SK-N-SH (cell line): ENCODE measurements at regions not wholly inside any gene's neighbourhood (a gene's known extent, or its start where the extent isn't known, plus 50 kb on each side); places are given as distances from the start of the nearest gene placed in this dataset.

ENCODE experiments used
- CTCF ChIA-PET: fragments of 300-600, 350-600 bp; formaldehyde crosslinking; extraction: SDS; loops from one replicate; lab custom pipeline; 2021; lab: Yijun Ruan, JAX
- POLR2A ChIA-PET: fragments of 350-600 bp; sonication (Branson Sonifier 250); formaldehyde crosslinking; extraction: SDS; loops from one replicate; lab custom pipeline; 2020; ENCODE audit warnings: antibody characterized with exemption, inconsistent platforms; lab: Yijun Ruan, JAX
- DNase-seq: peaks from one replicate; pipeline ENCODE4 v3.0.0; 2012
- H2AFZ ChIP-seq: fragments of 200-600 bp; sonication (generic); 2 replicates; pipeline ENCODE4 v1.8.1; 2016; ENCODE audit warnings: antibody characterized with exemption, mild to moderate bottlenecking, low read depth
- H3F3A ChIP-seq: fragments of 200-600 bp; sonication (generic); replicated peaks from 2 replicates; pipeline ENCODE3; 2016; ENCODE audit warnings: antibody characterized with exemption, mild to moderate bottlenecking; ENCODE audit not compliant: insufficient read depth
- H3K27ac ChIP-seq, 2 experiments: fragments of 200-500 bp in 1 of 2; fragments of 200-600 bp in 1 of 2; sonication (Bioruptor generic) in 1 of 2; sonication (generic), shearing (Covaris generic) in 1 of 2; 2 replicates each; pipeline versions ENCODE4 v1.5.1 to v1.6.1; 2014 to 2016; ENCODE audit warnings: low read depth in 2 of 2, inconsistent platforms in 1 of 2, low read length in 1 of 2, mild to moderate bottlenecking in 1 of 2, mixed read lengths in 1 of 2
- H3K27me3 ChIP-seq: fragments of 200-600 bp; sonication (generic), shearing (Covaris generic); 2 replicates; pipeline ENCODE4 v1.6.1; 2016; ENCODE audit warnings: mixed run types; ENCODE audit not compliant: insufficient read depth
- H3K36me3 ChIP-seq, 2 experiments: fragments of 200-500 bp in 1 of 2; fragments of 200-600 bp in 1 of 2; sonication (Bioruptor generic) in 1 of 2; sonication (generic) in 1 of 2; replicated peaks in 1 of 2; 2 replicates each; pipeline versions ENCODE3 to v1.5.1; 2014 to 2016; ENCODE audit warnings: low read length in 1 of 2, mild to moderate bottlenecking in 1 of 2; ENCODE audit not compliant: insufficient read depth in 2 of 2, control insufficient read depth in 1 of 2
- H3K4me1 ChIP-seq, 2 experiments: fragments of 200-500 bp in 1 of 2; fragments of 200-600 bp in 1 of 2; sonication (Bioruptor generic) in 1 of 2; sonication (generic), shearing (Covaris generic) in 1 of 2; 2 replicates each; pipeline versions ENCODE4 v1.5.1 to v1.6.1; 2014 to 2016; ENCODE audit warnings: low read depth in 1 of 2, low read length in 1 of 2, mixed run types in 1 of 2; ENCODE audit not compliant: insufficient read depth in 2 of 2, control insufficient read depth in 1 of 2
- H3K4me2 ChIP-seq: fragments of 200-600 bp; sonication (generic), shearing (Covaris generic); 2 replicates; pipeline ENCODE4 v1.6.1; 2017; ENCODE audit warnings: mixed run types
- H3K4me3 ChIP-seq, 2 experiments: fragments of 200-500 bp in 1 of 2; fragments of 200-600 bp in 1 of 2; sonication (Bioruptor generic) in 1 of 2; sonication (generic), shearing (Covaris generic) in 1 of 2; 2 replicates each; pipeline versions ENCODE4 v1.5.1 to v1.8.1; 2014 to 2016; ENCODE audit warnings: low read depth in 2 of 2, inconsistent platforms in 1 of 2, low read length in 1 of 2, mild to moderate bottlenecking in 1 of 2, mixed read lengths in 1 of 2, moderate library complexity in 1 of 2
- H3K79me2 ChIP-seq: fragments of 200-600 bp; sonication (generic); 2 replicates; pipeline ENCODE4 v1.8.1; 2017; ENCODE audit warnings: mild to moderate bottlenecking; ENCODE audit not compliant: insufficient read depth
- H3K9ac ChIP-seq: fragments of 200-600 bp; sonication (generic); 2 replicates; pipeline ENCODE4 v1.6.1; 2017; ENCODE audit warnings: mixed run types
- H3K9me2 ChIP-seq: fragments of 200-600 bp; sonication (generic); 2 replicates; pipeline ENCODE4 v1.6.1; 2017; ENCODE audit warnings: mixed run types
- H3K9me3 ChIP-seq: fragments of 200-600 bp; sonication (generic); 2 replicates; pipeline ENCODE4 v1.6.1; 2017; ENCODE audit warnings: mixed run types, mild to moderate bottlenecking, moderate library complexity
- H4K20me1 ChIP-seq: fragments of 200-600 bp; sonication (generic); 2 replicates; pipeline ENCODE4 v1.6.1; 2017; ENCODE audit warnings: mild to moderate bottlenecking, mixed run types; ENCODE audit not compliant: insufficient read depth
- CHD2 ChIP-seq: fragments of 150-350 bp; IDR thresholded peaks from 2 replicates; pipeline ENCODE4 v1.6.1; 2018; ENCODE audit warnings: low read length; ENCODE audit not compliant: partially characterized antibody
- CTCF ChIP-seq: fragments of 200-600 bp; sonication (generic); IDR thresholded peaks from 2 replicates; pipeline ENCODE4 v1.6.1; 2017; ENCODE audit warnings: antibody characterized with exemption, mild to moderate bottlenecking, moderate library complexity
- ELF1 ChIP-seq: IDR thresholded peaks from 2 replicates; pipeline ENCODE4 v1.4.0; 2012
- EP300 ChIP-seq, 2 experiments: IDR thresholded peaks; 2 replicates each; pipeline versions ENCODE4 v1.4.0 to v1.6.1; 2012; ENCODE audit warnings: borderline replicate concordance in 1 of 2, low read depth in 1 of 2, low read length in 1 of 2
- EZH2phosphoT487 ChIP-seq: fragments of 200-600 bp; sonication (generic); IDR thresholded peaks from 2 replicates; pipeline ENCODE4 v1.6.1; 2017; ENCODE audit warnings: low read depth, mixed run types, mild to moderate bottlenecking, antibody characterized with exemption, moderate library complexity, borderline replicate concordance
- FOSL2 ChIP-seq: IDR thresholded peaks from 2 replicates; pipeline ENCODE4 v1.4.0; 2012; ENCODE audit warnings: low read depth, mild to moderate bottlenecking, moderate library complexity, borderline replicate concordance
- GABPA ChIP-seq: IDR thresholded peaks from 2 replicates; pipeline ENCODE4 v1.4.0; 2012; ENCODE audit warnings: low read depth, mild to moderate bottlenecking
- JUND ChIP-seq: IDR thresholded peaks from 2 replicates; pipeline ENCODE4 v1.4.0; 2012
- NFIC ChIP-seq: IDR thresholded peaks from 2 replicates; pipeline ENCODE4 v1.4.0; 2012; ENCODE audit warnings: borderline replicate concordance
- NRF1 ChIP-seq: IDR thresholded peaks from 2 replicates; pipeline ENCODE4 v1.6.1; 2012; ENCODE audit warnings: low read depth, mild to moderate bottlenecking, low read length
- POLR2AphosphoS5 ChIP-seq: IDR thresholded peaks from 2 replicates; pipeline ENCODE4 v1.6.1; 2012; ENCODE audit warnings: low read depth, low read length
- RFX5 ChIP-seq: IDR thresholded peaks from 2 replicates; pipeline ENCODE4 v1.6.1; 2012; ENCODE audit warnings: mild to moderate bottlenecking, improper control_type of control experiment, low read length
- TAF1 ChIP-seq: IDR thresholded peaks from 2 replicates; pipeline ENCODE4 v1.6.1; 2012; ENCODE audit warnings: low read depth, mild to moderate bottlenecking, low read length, moderate library complexity, borderline replicate concordance
- TEAD4 ChIP-seq: IDR thresholded peaks from 2 replicates; pipeline ENCODE4 v1.4.0; 2012; ENCODE audit warnings: mild to moderate bottlenecking, borderline replicate concordance; ENCODE audit not compliant: insufficient read depth
- USF1 ChIP-seq: IDR thresholded peaks from 2 replicates; pipeline ENCODE4 v1.4.0; 2012; ENCODE audit warnings: low read depth, borderline replicate concordance
- WGBS: methylation state at CpG from one replicate; pipeline ENCODE4 v1.1.6; 2017; ENCODE audit warnings: low lambda C conversion rate; 5-methylcytosine and 5-hydroxymethylcytosine counted together
- TF ChIP-seq, protein P1 (sequence below): IDR thresholded peaks from 2 replicates; pipeline ENCODE4 v1.6.1; 2012; ENCODE audit warnings: mild to moderate bottlenecking, low read depth, low read length, moderate library complexity

- TF ChIP-seq GABPA, result no peak
- TF ChIP-seq CTCF, result no peak
- TF ChIP-seq TAF1, result no peak
- TF ChIP-seq RFX5, result no peak
- no peak for TF ChIP-seq FOSL2
- TF ChIP-seq NFIC, result no peak
Measured at GRCh38 chr18:27712066-27712465, 464.9 kb downstream of the CDH2 start (continued).

DNA sequence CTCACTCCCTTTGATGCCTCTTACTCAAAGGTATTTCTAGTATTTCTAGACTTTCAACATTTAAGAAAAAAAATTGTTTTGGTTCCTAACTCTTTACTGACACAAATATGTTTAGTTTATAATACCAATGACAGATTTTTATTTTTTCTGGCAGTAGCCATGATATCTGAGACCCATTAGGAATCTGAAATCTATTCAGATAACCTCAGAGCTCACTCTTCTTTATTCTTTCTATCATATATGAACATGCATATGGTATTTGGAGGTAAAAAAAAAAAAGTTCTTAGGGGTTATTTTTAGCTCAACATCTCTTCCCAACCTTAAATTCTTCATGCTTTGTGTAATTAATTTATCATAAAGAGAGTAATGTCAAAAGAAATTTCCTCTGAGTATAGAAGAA lies 465.5 kb downstream of the CDH2 start:
- H3K36me3 ChIP-seq, result no peaks in the 10 kb centered on the region
- H3K4me2 ChIP-seq, result no peak overlapping the region
- DNase-seq, result no peak
- H3K27ac ChIP-seq, result no peak overlapping the region
- H3K9me3 ChIP-seq, result no peaks in the 10 kb centered on the region
- H4K20me1 ChIP-seq, result no peaks in the 10 kb centered on the region
- H3F3A ChIP-seq, result no peaks in the 10 kb centered on the region
- H3K9me2 ChIP-seq, result no peaks in the 10 kb centered on the region
- H3K4me3 ChIP-seq, result no peak overlapping the region
- H3K27me3 ChIP-seq, result no peaks in the 10 kb centered on the region
- no peak overlapping the region for H2AFZ ChIP-seq
- no peak overlapping the region for H3K9ac ChIP-seq
- TF ChIP-seq, protein P1, sequence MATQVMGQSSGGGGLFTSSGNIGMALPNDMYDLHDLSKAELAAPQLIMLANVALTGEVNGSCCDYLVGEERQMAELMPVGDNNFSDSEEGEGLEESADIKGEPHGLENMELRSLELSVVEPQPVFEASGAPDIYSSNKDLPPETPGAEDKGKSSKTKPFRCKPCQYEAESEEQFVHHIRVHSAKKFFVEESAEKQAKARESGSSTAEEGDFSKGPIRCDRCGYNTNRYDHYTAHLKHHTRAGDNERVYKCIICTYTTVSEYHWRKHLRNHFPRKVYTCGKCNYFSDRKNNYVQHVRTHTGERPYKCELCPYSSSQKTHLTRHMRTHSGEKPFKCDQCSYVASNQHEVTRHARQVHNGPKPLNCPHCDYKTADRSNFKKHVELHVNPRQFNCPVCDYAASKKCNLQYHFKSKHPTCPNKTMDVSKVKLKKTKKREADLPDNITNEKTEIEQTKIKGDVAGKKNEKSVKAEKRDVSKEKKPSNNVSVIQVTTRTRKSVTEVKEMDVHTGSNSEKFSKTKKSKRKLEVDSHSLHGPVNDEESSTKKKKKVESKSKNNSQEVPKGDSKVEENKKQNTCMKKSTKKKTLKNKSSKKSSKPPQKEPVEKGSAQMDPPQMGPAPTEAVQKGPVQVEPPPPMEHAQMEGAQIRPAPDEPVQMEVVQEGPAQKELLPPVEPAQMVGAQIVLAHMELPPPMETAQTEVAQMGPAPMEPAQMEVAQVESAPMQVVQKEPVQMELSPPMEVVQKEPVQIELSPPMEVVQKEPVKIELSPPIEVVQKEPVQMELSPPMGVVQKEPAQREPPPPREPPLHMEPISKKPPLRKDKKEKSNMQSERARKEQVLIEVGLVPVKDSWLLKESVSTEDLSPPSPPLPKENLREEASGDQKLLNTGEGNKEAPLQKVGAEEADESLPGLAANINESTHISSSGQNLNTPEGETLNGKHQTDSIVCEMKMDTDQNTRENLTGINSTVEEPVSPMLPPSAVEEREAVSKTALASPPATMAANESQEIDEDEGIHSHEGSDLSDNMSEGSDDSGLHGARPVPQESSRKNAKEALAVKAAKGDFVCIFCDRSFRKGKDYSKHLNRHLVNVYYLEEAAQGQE, result no peak
- no peak for TF ChIP-seq GABPA
- TF ChIP-seq, all 33 proteins: peak for 0
- Histone ChIP-seq H3K4me1 (no peaks in the 10 kb centered on the region), H3K79me2 (no peaks in the 10 kb centered on the region)
- CTCF ChIA-PET, result interaction anchor here (0.6 kb wide), 1 partner anchor 21 kb away, joined by 3 read pairs; no protein-coding TSS in a partner anchor
- POLR2A ChIA-PET, result no interaction called here

DNA sequence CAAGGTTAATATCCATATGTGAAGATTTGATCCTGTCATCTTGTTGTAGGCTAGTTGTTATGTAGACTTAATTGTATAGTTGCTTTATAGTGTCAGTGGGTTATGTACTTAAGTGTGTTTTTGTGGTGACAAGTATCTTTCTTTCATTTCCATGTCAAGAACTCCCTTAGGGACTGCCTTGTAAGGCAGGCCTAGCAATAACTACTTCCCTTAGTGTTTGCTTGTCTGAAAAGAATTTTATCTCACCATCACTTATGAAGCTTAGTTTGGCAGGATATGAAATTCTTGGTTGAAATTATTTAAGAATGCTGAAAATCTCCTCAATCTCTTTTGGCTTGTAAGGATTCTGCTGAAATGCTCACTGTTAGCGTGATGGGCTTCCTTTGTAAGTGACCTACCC lies 467.6 kb downstream of the CDH2 start:
- no peaks in the 10 kb centered on the region for H3F3A ChIP-seq
- no peak overlapping the region for H3K9ac ChIP-seq
- H2AFZ ChIP-seq, result no peak overlapping the region
- ChIA-PET POLR2A (no interaction called here), CTCF (no interaction called here)
- 44% methylated on average over 1 of the region's 1 CpG for WGBS
- H4K20me1 ChIP-seq, result no peaks in the 10 kb centered on the region
- H3K4me3 ChIP-seq, result no peak overlapping the region
- no peak overlapping the region for H3K4me2 ChIP-seq
- no peaks in the 10 kb centered on the region for H3K27me3 ChIP-seq
- H3K27ac ChIP-seq, result no peak overlapping the region
- H3K9me2 ChIP-seq, result no peaks in the 10 kb centered on the region
- DNase-seq, result no peak
- H3K79me2 ChIP-seq, result no peaks in the 10 kb centered on the region
- H3K9me3 ChIP-seq, result no peaks in the 10 kb centered on the region
- H3K4me1 ChIP-seq, result no peaks in the 10 kb centered on the region
- no peaks in the 10 kb centered on the region for H3K36me3 ChIP-seq
- no peak for TF ChIP-seq CHD2
- TF ChIP-seq TEAD4, result no peak
- TF ChIP-seq NRF1, result no peak
- TF ChIP-seq EZH2phosphoT487, result no peak
- TF ChIP-seq POLR2AphosphoS5, result no peak
- TF ChIP-seq, protein P1, result no peak
- TF ChIP-seq USF1, result no peak
- no peak for TF ChIP-seq RFX5
- TF ChIP-seq ELF1, result no peak
- no peak for TF ChIP-seq FOSL2
- no peak for TF ChIP-seq JUND
- no peak for TF ChIP-seq EP300 (IDR thresholded peaks at IDR 0.05; ENCODE audit: borderline replicate concordance in 1 of 2, low read depth in 1 of 2, low read length in 1 of 2)
- TF ChIP-seq TAF1, result no peak
